SU-DHL-6 (cell line): ENCODE measurements at regions not wholly inside any gene's neighbourhood (a gene's known extent, or its start where the extent isn't known, plus 50 kb on each side); places are given as distances from the start of the nearest gene placed in this dataset.

Experiments
- H2AFZ ChIP-seq: fragments of 200-600 bp; sonication (generic); 2 replicates; pipeline ENCODE4 v1.6.1; 2014; ENCODE audit warnings: low read depth, mild to moderate bottlenecking, moderate library complexity, mixed read lengths, antibody characterized with exemption, low read length; ENCODE audit not compliant: severe bottlenecking
- H3F3A ChIP-seq: fragments of 200-600 bp; shearing (Covaris generic); 2 replicates; pipeline ENCODE4 v1.6.0; 2016; ENCODE audit warnings: antibody characterized with exemption, mild to moderate bottlenecking; ENCODE audit not compliant: insufficient read depth
- H3K27ac ChIP-seq: fragments of 200-600 bp; sonication (generic); 2 replicates; pipeline ENCODE4 v1.5.1; 2016; ENCODE audit warnings: low read depth, mild to moderate bottlenecking, low read length, moderate library complexity, mixed read lengths
- H3K27me3 ChIP-seq: fragments of 200-600 bp; sonication (generic), shearing (Covaris generic); 2 replicates; pipeline ENCODE4 v1.6.0; 2014; ENCODE audit warnings: mild to moderate bottlenecking, low read length
- H3K36me3 ChIP-seq: fragments of 200-600 bp; sonication (generic); 2 replicates; pipeline ENCODE4 v1.6.1; 2014; ENCODE audit warnings: mild to moderate bottlenecking, low read length, mixed read lengths
- H3K4me2 ChIP-seq: fragments of 300-600, 200-600 bp; shearing (Covaris generic), sonication (generic); 2 replicates; pipeline ENCODE4 v1.6.0; 2014; ENCODE audit warnings: low read length, low read depth, mild to moderate bottlenecking; ENCODE audit not compliant: poor library complexity, severe bottlenecking
- H3K4me3 ChIP-seq: fragments of 200-600 bp; sonication (generic); 2 replicates; pipeline ENCODE4 v1.5.1; 2014; ENCODE audit warnings: antibody characterized with exemption, low read length, mild to moderate bottlenecking, mixed read lengths; ENCODE audit not compliant: insufficient read depth, poor library complexity, severe bottlenecking
- H3K79me2 ChIP-seq: fragments of 200-600 bp; sonication (generic); 2 replicates; pipeline ENCODE4 v1.6.1; 2014; ENCODE audit warnings: mild to moderate bottlenecking, low read length, moderate library complexity; ENCODE audit not compliant: insufficient read depth
- H3K9ac ChIP-seq: fragments of 200-600 bp; sonication (generic); 2 replicates; pipeline ENCODE4 v1.7.0; 2014; ENCODE audit warnings: mild to moderate bottlenecking, low read length
- H3K9me2 ChIP-seq: fragments of 200-600 bp; sonication (generic); replicated peaks from 2 replicates; pipeline ENCODE4 v1.6.1; 2014; ENCODE audit warnings: low read length; ENCODE audit not compliant: insufficient read depth
- H3K9me3 ChIP-seq: fragments of 200-600 bp; sonication (generic); 2 replicates; pipeline ENCODE4 v1.6.1; 2014; ENCODE audit warnings: low read length, mixed read lengths; ENCODE audit not compliant: insufficient read depth
- H4K20me1 ChIP-seq: fragments of 200-600 bp; sonication (generic); 2 replicates; pipeline ENCODE4 v1.6.1; 2014; ENCODE audit warnings: low read depth, mild to moderate bottlenecking, antibody characterized with exemption, low read length, moderate library complexity, mixed read lengths
- EZH2phosphoT487 ChIP-seq: fragments of 200-600 bp; sonication (generic), shearing (Covaris generic); conservative IDR thresholded peaks from 2 replicates; pipeline ENCODE4 v1.6.1; 2018; ENCODE audit warnings: mild to moderate bottlenecking, antibody characterized with exemption, low read length, moderate library complexity, mixed read lengths
- TF ChIP-seq, protein P1 (sequence below): fragments of 200-600 bp; sonication (generic); IDR thresholded peaks from one replicate; pipeline ENCODE4 v1.5.1; 2017; ENCODE audit warnings: antibody characterized with exemption, mild to moderate bottlenecking, low read length, moderate library complexity; ENCODE audit not compliant: insufficient read depth, poor library complexity, severe bottlenecking

DNA sequence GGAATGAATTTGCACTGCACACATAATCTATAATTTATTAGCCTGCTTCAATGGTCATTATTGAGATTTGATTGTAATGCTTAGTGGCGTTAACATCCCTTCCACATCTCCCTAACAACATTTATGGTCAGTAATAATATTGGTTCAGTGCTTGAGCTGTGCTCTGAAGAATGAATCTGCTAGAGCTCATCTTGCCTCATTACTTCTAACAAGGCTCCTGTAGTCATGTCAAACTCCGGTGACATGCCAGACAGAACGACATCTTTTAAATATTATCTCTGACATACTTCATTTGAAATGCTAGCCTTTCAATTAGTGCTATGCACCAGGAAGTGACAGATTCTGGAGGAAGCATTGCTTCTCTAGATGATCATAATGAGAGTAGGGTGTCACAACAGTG is 240.3 kb upstream of the BTBD3 start:
- Histone ChIP-seq H4K20me1 (no peaks in the 10 kb centered on the region), H3K36me3 (no peaks in the 10 kb centered on the region), H3K4me3 (no peak overlapping the region), H3K9ac (no peak overlapping the region), H3K27ac (no peak overlapping the region), H3F3A (no peaks in the 10 kb centered on the region), H3K9me2 (no peaks in the 10 kb centered on the region), H2AFZ (no peak overlapping the region), H3K4me2 (no peak overlapping the region), H3K9me3 (no peaks in the 10 kb centered on the region), H3K27me3 (no peaks in the 10 kb centered on the region), H3K79me2 (no peaks in the 10 kb centered on the region)
- no peak for TF ChIP-seq EZH2phosphoT487

DNA sequence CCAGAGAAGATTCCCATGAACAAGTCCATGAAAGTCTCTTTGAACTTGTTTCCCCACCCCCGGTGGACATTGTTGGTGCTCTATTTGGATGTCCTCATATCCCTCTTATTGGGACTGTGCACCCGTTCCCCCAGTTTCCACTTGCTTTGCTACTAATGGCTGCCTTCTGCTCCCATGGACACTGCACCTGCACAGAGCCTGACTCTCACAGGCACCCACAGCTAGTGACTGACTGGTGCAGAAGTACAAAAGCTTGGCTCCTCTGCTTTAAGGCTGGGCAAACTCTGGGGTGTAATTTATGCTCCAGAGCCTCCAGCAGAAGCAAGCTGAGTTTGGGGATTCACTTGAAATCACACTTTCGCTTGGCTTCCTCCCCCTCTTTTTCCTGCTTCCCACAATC is 239.9 kb upstream of the BTBD3 start:
- Histone ChIP-seq H3K4me2 (no peak overlapping the region), H3K27me3 (no peaks in the 10 kb centered on the region), H3K9ac (no peak overlapping the region), H3F3A (no peaks in the 10 kb centered on the region), H3K9me3 (no peaks in the 10 kb centered on the region), H3K27ac (no peak overlapping the region), H2AFZ (no peak overlapping the region), H3K36me3 (no peaks in the 10 kb centered on the region), H3K79me2 (no peaks in the 10 kb centered on the region), H4K20me1 (no peaks in the 10 kb centered on the region), H3K9me2 (no peaks in the 10 kb centered on the region), H3K4me3 (no peak overlapping the region)
- TF ChIP-seq EZH2phosphoT487: no peak
- TF ChIP-seq, protein P1, sequence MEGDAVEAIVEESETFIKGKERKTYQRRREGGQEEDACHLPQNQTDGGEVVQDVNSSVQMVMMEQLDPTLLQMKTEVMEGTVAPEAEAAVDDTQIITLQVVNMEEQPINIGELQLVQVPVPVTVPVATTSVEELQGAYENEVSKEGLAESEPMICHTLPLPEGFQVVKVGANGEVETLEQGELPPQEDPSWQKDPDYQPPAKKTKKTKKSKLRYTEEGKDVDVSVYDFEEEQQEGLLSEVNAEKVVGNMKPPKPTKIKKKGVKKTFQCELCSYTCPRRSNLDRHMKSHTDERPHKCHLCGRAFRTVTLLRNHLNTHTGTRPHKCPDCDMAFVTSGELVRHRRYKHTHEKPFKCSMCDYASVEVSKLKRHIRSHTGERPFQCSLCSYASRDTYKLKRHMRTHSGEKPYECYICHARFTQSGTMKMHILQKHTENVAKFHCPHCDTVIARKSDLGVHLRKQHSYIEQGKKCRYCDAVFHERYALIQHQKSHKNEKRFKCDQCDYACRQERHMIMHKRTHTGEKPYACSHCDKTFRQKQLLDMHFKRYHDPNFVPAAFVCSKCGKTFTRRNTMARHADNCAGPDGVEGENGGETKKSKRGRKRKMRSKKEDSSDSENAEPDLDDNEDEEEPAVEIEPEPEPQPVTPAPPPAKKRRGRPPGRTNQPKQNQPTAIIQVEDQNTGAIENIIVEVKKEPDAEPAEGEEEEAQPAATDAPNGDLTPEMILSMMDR: no peak

DNA sequence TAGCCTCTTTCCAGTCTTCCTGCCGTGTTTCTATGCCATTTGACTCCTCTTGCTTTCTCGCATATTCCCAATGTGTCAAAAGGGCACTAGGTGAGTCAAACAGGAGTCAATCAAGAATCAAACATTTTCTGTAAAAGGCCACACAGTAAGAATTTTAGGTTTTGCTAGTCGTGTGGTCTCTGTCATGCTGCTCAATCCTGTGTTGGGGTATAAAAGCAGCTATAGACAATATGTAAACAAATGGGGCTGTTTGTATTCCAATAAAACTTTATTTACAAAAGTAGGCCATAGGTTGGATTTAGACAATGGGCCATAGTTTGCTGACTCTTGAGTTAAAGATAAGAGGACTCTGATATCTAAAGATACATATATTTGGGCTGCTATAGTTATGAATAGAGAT is 235.4 kb upstream of the BTBD3 start:
- TF ChIP-seq EZH2phosphoT487: no peak
- TF ChIP-seq, protein P1: no peak
- H3K9me3 ChIP-seq: no peaks in the 10 kb centered on the region
- H3K9ac ChIP-seq: no peak overlapping the region
- no peak overlapping the region for H3K4me2 ChIP-seq
- no peaks in the 10 kb centered on the region for H3K36me3 ChIP-seq
- no peaks in the 10 kb centered on the region for H4K20me1 ChIP-seq
- no peak overlapping the region for H3K4me3 ChIP-seq
- no peak overlapping the region for H3K27ac ChIP-seq
- no peaks in the 10 kb centered on the region for H3F3A ChIP-seq
- H3K79me2 ChIP-seq: no peaks in the 10 kb centered on the region
- H2AFZ ChIP-seq: no peak overlapping the region
- H3K27me3 ChIP-seq: no peaks in the 10 kb centered on the region
- H3K9me2 ChIP-seq: no peaks in the 10 kb centered on the region

DNA sequence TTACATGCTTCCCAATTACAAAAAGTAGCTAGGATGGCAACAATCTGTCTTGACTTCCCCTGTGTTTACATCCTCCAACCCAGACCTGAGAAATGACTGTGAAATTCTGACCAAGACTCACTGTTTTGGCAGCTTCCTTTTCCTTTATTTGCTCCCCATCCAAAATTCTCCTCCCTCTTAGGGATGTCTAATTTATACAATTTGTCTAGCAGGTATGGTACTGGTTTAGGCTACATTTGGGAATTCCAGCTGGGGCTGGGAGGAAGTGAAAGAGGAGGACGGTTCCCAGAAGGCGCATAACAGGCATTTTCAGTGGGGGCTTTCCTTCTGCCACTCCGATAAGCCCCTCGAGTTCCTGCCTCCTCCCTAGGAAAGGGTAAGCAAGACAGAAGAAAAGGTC is 231.5 kb upstream of the BTBD3 start:
- H2AFZ ChIP-seq: no peak overlapping the region
- no peaks in the 10 kb centered on the region for H3K36me3 ChIP-seq
- H3K9me3 ChIP-seq: no peaks in the 10 kb centered on the region
- no peaks in the 10 kb centered on the region for H3K9me2 ChIP-seq
- no peaks in the 10 kb centered on the region for H3K79me2 ChIP-seq
- H3K27me3 ChIP-seq: no peaks in the 10 kb centered on the region
- no peak overlapping the region for H3K4me3 ChIP-seq
- H3K4me2 ChIP-seq: no peak overlapping the region
- TF ChIP-seq, protein P1: no peak
- TF ChIP-seq EZH2phosphoT487: no peak
- no peak overlapping the region for H3K9ac ChIP-seq
- no peaks in the 10 kb centered on the region for H3F3A ChIP-seq
- no peaks in the 10 kb centered on the region for H4K20me1 ChIP-seq
- H3K27ac ChIP-seq: no peak overlapping the region
